Stimulated activated CD4-positive, alpha-beta T cell treated with anti-CD3 and anti-CD28 coated beads, Interleukin-1b, Interleukin-23, amount 100 ng/mL, for 1 hour (primary cell): ENCODE measurements at regions not wholly inside any gene's neighbourhood (a gene's known extent, or its start where the extent isn't known, plus 50 kb on each side); places are given as distances from the start of the nearest gene placed in this dataset.

ENCODE experiments used
- DNase-seq, 2 donors: peaks; one replicate each; pipeline ENCODE4 v3.0.0-alpha.2; 2020; ENCODE audit warnings: low read depth in 2 of 2

DNA sequence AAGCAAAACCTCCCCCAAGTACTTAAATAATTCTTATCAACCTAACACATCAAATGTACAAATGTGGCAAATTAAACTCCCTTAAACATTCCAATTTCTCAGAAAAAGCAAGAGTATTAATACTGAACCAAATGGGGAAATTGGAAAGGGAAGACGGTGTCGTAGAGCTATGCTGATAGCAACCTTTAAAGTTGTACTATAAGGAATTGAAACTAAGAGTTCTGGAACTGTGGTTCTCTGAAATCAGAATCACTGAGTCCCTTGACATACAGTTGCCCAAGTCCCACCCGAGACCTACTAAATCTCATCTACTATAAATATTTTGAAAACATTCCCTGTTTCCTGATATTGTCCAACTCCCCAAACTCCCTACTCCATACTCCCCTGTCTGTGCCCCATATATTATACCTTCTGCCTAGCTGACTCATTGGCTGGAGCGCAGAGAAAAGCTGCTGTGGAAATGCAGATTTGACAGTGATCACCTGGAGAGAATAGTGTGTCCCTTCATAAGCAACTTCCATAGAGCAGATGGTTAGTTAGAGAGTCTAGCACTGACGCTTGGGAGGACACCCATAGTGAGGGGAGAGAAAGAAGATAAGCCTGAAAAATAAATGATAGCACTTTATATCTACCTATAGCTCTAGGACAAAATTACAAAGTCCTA lies 51.4 kb upstream of the ITM2B start:
- no peak for DNase-seq

GRCh38 chr13:48178126-48178525 lies 54.9 kb upstream of the ITM2B start:
- DNase-seq = no peak

DNA sequence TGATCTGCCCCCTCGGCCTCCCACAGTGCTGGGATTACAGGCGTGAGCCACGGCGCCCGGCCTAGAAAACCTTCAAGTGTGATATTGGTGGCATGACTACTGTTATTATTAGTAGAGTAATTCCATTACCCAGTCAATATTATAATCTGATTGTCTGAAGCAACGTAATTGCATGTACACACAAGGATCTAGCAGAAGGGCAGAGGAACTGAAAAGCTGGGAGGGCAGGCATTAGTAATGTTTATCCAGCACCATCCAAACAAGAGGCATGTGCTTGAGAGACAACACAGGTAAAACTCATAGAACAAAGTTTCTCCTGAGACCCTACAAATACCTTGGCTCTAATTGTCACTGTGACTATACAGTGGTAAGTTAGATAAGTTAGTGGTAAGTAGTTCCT lies 56.2 kb upstream of the ITM2B start:
- no peak for DNase-seq

GRCh38 chr13:48175185-48175584 lies 57.8 kb upstream of the ITM2B start:
- DNase-seq = no peak

DNA sequence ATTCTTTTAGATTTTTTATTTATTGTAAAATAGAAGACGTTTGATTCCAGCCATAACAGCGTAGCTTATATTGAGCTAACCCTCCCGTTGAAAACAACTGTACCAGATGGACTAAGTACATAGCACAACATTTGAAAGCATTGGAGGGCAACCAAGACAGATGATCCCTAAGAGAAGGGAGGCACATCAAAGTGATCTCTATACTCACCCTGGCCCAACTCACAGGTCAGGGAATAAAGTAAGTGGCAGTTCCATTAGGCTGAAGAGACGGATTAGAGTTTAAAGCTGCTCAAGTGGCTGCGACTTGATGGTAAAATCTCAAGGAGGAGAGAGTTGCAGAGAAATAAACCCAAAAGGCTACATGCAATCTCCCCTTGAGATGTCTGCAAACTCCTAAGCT lies 65.1 kb upstream of the ITM2B start:
- DNase-seq = no peak

DNA sequence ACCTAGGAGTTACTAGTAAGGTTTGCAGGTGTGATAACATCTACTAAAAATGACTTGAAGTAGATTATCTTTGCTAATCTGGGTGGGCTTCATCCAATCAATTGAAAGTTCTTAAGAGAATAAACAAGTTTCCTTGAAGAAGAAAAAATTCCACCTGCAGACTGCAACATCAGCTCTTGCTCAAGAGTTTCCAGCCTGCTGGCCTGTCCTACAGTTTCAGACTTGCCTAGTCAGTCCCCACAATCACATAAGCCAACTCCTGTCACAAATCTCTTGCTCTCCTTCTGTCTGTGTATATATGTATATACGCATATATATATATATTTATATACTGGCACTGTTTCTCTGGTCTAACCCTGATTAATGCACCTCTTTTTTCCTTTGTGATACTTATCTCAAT lies 67.3 kb upstream of the ITM2B start:
- DNase-seq = no peak

GRCh38 chr13:48165063-48165462 lies 67.9 kb upstream of the ITM2B start:
- no peak for DNase-seq

DNA sequence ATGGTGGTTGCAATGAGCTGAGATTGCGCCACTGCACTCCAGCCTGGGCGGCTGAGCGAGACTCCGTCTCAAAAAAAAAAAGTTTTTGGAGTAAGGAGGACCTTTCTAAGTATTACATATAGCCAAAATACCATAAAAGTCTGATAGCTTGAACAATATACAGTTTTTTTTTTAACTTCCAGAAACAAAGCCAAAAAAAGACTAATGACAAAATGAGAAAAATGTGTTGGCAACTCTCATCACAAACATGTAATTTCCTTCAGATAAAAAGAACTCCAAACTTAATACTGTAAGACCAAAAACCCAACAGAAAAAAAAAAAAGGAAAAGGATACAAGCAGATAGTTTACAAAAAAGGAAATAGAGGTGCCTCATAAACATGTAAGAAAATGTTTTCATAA lies 68.2 kb upstream of the MED4 start:
- DNase-seq = no peak

- DNase-seq = no peak
Measured at GRCh38 chr13:48162217-48162616, 67.3 kb upstream of the MED4 start.

- no peak for DNase-seq
Measured at GRCh38 chr13:48161530-48162179, 66.8 kb upstream of the MED4 start.

GRCh38 chr13:48160606-48161278 lies 65.8 kb upstream of the MED4 start:
- no peak for DNase-seq

GRCh38 chr13:48159826-48160225 lies 64.9 kb upstream of the MED4 start:
- no peak for DNase-seq

DNA sequence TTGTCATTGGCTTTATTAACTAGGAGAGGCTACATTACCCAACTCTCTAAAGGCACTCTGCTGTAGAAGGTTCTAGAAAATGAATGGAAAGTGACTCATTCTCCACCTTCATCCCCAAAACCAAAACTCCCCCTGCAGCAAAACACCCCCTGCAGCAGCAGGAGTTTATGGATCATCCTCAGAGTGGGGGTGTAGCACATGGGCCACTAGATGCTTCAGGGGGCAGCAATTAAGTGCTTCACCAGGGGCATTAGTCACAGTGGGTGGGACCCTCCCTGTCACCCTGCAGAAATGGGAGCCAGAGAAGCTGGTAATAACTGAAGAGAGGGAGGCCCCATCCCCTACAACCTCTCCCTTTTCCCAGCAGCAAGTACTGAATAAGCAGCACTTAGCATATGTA lies 64.5 kb upstream of the MED4 start:
- DNase-seq = no peak

DNA sequence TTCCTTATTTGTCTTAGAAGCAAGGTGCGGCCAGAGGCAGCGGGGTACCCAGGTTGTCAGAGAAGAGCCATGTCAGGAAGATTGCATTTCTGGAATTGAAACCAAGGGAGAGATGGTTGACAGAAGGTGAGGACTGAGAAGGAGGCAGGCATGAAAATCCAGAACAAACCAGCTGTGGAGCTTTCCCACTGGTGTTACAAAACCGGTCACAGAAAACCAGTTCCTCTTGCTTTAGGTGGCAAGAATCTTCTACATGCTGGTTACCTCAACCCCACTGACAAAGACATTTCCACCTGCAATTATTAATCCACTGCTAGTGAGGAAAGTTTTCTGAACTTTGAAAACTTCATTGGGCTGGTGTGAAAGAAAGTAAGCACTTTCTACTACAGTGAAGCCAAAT lies 64.0 kb upstream of the MED4 start:
- DNase-seq = no peak

GRCh38 chr13:48158290-48158689 lies 63.4 kb upstream of the MED4 start:
- DNase-seq = no peak

DNA sequence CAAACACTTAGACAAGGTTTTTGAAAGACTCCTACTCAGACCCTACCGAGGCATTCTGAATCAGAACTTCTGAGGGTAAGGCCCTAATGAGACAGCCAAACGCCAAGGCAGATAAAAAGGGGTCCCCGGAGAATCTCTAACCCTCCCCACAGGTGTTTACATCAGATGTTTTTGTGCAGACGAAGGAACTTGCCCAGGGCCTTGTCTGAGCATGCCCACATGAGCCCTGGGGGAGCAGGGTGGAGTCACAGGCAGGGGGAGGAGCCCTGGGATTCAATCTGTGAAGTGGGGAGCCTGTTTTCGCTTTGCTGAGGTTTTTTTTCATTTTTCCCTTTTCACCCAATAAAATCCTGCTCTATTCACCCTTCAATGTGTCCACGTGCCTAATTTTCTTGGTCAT lies 61.6 kb upstream of the MED4 start:
- DNase-seq = peak; percentile 42 to 51

DNA sequence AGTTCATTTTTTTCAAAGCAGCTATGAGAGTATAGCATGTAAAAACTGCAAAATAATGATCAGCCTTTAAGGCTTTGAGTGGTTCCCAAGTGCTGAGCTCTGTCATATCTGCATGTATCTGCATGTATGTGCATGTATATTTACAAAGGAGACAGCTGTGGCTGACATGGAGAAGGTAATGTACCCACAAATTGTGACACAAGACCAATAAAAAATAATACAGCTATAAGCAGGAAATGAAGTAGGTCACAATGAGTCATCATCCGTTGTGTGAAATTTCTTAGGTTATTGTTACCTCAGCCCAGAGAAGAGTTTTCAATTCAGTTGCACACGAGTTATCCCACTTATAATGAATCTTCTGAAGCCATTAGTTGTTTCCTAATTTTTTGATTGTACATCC lies 60.9 kb upstream of the MED4 start:
- peak in 1 of 2 donors; percentile 7 for DNase-seq

DNA sequence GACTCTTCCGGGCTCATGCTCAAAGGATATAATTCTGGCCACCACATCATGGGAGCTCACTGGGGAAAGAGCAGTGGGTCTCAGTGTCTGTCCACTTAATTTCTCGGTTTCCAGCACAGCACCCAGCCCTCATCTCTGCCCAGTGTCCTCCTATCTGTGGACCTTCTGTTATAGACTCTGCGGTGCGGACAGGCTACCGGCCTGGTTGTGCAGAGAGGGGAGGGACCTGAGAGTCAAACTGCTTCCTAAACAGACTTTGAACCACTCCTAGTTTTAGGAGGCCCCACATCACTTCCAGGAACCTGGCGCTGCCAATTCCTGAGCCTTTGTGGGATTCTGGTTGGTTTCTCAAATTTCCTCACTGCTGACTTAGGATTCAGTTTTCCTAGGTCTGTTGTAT lies 59.8 kb upstream of the MED4 start:
- no peak for DNase-seq

DNA sequence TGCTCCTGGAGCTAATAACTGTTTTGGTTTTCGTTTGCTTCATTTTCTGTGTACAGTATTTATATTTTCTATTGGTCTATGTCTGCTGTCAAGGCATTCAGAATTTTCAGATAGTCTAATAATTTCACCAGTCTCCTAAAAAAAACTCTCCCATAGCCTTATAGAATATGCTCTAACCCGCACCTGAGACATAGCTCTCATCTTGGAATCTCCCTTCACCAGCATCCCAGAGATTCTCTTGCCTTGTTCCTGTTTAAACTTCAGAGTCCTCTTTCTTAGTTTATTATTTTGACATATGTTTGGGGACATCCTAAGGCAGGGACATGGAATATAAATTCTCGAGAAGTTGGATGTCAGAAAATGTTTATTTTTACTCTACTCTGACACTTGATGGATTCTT lies 58.3 kb upstream of the MED4 start:
- no peak for DNase-seq

DNA sequence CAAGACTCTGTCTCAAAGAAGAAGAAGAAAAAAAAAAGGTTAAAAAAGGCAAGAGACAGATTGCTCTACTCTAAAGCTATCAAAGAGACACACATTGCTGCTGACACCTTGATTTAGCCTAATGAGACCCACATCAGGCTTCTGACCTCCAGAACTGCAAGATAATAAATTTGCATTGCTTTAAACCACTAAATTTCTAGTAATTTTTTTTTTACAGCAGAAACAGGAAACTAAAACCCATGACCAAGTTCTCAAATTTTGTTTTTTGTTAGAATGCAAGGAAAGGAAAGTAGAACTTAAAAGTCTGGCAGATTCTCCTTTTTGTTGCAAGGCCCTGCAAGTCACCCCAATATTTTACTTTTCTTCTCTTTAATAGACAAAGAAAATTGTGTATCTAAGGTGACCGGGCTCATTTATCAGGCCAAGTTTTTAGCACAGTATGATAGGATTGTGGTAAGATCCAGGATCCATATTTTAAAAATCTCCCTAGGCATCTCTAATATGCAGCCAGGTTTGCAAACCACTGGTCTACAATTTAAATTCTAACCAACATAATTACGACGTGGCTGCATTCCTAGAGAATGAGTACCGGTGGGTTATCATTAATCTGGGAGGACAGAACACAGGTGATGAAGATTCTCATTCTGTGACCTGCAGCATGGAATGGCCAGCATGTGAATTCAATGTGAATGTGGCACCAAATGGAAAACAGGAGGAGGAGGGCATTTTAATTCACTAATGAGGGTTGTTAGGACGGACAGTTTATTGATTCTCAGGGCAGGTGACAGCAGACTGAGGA lies 56.7 kb upstream of the MED4 start:
- DNase-seq = no peak

GRCh38 chr13:48148454-48148853 lies 53.5 kb upstream of the MED4 start:
- DNase-seq = no peak

DNA sequence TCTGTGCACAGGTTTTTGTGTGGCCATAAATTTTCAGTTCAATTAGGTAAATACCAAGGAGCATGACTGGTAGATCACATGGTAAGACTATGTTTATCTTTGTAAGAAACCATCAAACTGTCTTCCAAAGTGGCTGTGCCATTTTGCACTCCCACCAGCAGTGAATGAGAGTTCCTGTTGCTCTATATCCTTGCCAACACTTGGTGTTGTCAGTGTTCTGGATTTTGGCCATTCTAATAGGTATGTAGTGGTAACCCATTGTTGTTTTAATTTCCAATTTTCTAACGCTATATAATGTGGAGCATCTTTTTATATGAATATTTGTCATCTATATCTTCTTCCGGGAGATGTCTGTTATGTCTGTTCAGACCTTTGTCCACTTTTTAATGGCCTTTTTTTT lies 51.7 kb upstream of the MED4 start:
- no peak for DNase-seq

GRCh38 chr13:48146122-48146521 lies 51.2 kb upstream of the MED4 start:
- DNase-seq = no peak
